NOMO-1 treated with DMSO at 0.1 percent for 48 hours (cell line): ENCODE measurements at regions not wholly inside any gene's neighbourhood (a gene's known extent, or its start where the extent isn't known, plus 50 kb on each side); places are given as distances from the start of the nearest gene placed in this dataset.

Experiments used
- DNase-seq: peaks from one replicate; lab custom pipeline; 2025; ENCODE audit not compliant: unreplicated experiment; lab: John Stamatoyannopoulos, UW

GRCh38 chr6:1096967-1097765, 214.7 kb upstream of the FOXQ1 start:
- DNase-seq = no peak

- no peak for DNase-seq
Observed at GRCh38 chr6:1094306-1094705, 217.6 kb upstream of the FOXQ1 start.

GRCh38 chr6:1091900-1092299, 220.0 kb upstream of the FOXQ1 start:
- peak; percentile 44 for DNase-seq

- DNase-seq = no peak
Observed at GRCh38 chr6:1089859-1090258, 222.0 kb upstream of the FOXQ1 start.

- DNase-seq = no peak
Observed at GRCh38 chr6:1088492-1089001, 223.4 kb upstream of the FOXQ1 start.

GRCh38 chr6:1087154-1087843, 224.6 kb upstream of the FOXQ1 start:
- no peak for DNase-seq

GRCh38 chr6:1086446-1087153, 225.3 kb upstream of the FOXQ1 start:
- no peak for DNase-seq

- DNase-seq = no peak
Observed at GRCh38 chr6:1082285-1082935, 229.5 kb upstream of the FOXQ1 start.

GRCh38 chr6:1081551-1082284, 230.2 kb upstream of the FOXQ1 start:
- no peak for DNase-seq

- DNase-seq = no peak
Observed at GRCh38 chr6:1080453-1081337, 231.2 kb upstream of the FOXQ1 start.

GRCh38 chr6:1079525-1079924, 232.4 kb upstream of the FOXQ1 start:
- DNase-seq = no peak

- DNase-seq = no peak
Observed at GRCh38 chr6:1077478-1078416, 234.2 kb upstream of the FOXQ1 start.

GRCh38 chr6:1076531-1077459, 235.1 kb upstream of the FOXQ1 start:
- no peak for DNase-seq

GRCh38 chr6:1075880-1076279, 236.0 kb upstream of the FOXQ1 start:
- no peak for DNase-seq

GRCh38 chr6:1075444-1075843, 236.5 kb upstream of the FOXQ1 start:
- DNase-seq = no peak

- no peak for DNase-seq
Observed at GRCh38 chr6:1070085-1070521, 241.8 kb upstream of the FOXQ1 start.

GRCh38 chr6:1068905-1069304, 243.0 kb upstream of the FOXQ1 start:
- DNase-seq = no peak
